Astrocyte of the cerebellum (primary cell): ENCODE measurements at regions not wholly inside any gene's neighbourhood (a gene's known extent, or its start where the extent isn't known, plus 50 kb on each side); places are given as distances from the start of the nearest gene placed in this dataset.

Source experiments
- DNase-seq: peaks from one replicate; pipeline ENCODE4 v3.0.0-alpha.2; 2011; ENCODE audit warnings: low read depth
- H3K4me3 ChIP-seq: 2 replicates; pipeline ENCODE4 v1.5.1; 2011; ENCODE audit warnings: mild to moderate bottlenecking, low read depth, low read length, moderate library complexity
- in situ Hi-C: cut with HindIII; loops from 2 replicates; pipeline ENCODE4 v1.10.0; 2017; ENCODE audit warnings: low sequenced_read_pairs
- TF ChIP-seq, protein P1 (sequence below): IDR thresholded peaks from 2 replicates; pipeline ENCODE4 v1.5.1; 2012; ENCODE audit warnings: low read length, low read depth, moderate library complexity, mild to moderate bottlenecking; ENCODE audit errors: missing control alignments

DNA sequence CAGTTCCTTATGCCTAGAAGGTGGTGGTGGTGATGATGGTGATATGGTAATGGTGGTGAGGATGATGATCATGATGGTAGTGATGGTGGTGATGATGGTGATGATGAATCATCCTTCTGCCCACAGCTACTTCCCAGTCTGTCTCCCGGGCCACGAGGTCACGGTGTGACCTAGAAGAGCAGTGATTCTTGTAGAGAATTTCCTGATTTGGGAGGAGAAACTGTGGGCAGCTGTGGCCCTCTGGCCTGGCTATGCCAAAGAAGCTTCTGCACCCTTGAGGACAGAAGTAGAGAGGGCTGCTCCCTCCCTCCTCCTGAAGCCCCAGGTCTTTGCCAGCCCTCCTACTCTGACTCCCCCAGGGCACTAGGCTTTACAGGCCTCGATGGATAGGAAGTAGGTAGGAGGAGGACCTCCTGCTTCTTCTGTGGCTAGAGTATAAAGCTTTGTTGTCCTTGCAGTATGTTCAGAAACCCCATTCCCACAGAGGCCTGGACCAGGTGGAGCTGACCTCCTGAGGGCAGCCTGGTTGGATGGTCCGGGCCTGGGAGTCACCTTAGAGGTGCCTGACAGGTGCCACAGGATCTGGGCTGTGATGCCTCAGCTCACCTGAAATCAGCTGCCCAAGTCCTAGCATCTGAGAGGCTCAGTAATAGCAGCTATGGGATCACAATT, 57.9 kb upstream of the EPAS1 start:
- TF ChIP-seq, protein P1, sequence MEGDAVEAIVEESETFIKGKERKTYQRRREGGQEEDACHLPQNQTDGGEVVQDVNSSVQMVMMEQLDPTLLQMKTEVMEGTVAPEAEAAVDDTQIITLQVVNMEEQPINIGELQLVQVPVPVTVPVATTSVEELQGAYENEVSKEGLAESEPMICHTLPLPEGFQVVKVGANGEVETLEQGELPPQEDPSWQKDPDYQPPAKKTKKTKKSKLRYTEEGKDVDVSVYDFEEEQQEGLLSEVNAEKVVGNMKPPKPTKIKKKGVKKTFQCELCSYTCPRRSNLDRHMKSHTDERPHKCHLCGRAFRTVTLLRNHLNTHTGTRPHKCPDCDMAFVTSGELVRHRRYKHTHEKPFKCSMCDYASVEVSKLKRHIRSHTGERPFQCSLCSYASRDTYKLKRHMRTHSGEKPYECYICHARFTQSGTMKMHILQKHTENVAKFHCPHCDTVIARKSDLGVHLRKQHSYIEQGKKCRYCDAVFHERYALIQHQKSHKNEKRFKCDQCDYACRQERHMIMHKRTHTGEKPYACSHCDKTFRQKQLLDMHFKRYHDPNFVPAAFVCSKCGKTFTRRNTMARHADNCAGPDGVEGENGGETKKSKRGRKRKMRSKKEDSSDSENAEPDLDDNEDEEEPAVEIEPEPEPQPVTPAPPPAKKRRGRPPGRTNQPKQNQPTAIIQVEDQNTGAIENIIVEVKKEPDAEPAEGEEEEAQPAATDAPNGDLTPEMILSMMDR: no peak
- in situ Hi-C loops: loop anchor here (5.0 kb wide), 2 partner anchors 33 to 88 kb away; no protein-coding TSS in a partner anchor
- no peak overlapping the region for H3K4me3 ChIP-seq
- no peak for DNase-seq

DNA sequence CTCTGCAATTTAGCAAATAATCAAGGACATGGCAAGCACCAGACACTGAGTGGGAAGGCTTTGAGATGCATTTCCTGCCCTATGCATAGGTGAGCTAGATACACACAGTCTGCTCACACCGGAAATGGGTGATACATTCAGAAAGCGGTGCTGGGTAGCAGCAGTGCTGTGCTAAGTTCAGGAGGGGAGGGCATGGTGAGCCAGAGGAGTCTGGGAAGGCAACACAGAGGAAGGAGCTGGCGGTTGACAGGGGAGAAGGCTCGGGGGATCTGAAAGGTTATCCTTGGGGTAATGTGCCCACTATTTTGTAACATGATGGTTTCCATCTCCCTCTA, 57.4 kb upstream of the EPAS1 start:
- TF ChIP-seq, protein P1: no peak
- H3K4me3 ChIP-seq: no peak overlapping the region
- in situ Hi-C loops: loop anchor here (5.0 kb wide), 2 partner anchors 32 to 87 kb away; no protein-coding TSS in a partner anchor
- no peak for DNase-seq

DNA sequence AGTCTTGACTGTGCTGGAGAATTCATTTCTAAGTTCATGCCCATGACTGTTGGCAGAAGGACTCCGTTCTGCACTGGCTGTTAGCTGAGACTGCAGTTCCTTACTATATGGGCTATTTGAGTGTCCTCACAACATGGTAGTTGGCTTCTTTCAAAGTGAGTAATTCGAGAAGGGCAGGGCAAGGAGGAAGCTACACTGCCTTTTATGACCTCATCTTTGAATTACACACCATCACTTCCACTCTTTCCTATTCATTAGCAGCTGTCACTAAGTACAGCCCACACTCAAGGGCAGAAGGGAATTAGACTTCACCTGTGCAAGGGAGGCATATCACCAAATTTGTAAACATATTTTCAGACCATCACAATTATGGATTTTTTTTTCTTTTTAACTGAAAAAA, 55.9 kb upstream of the EPAS1 start:
- in situ Hi-C loops: no loop called here
- H3K4me3 ChIP-seq: no peak overlapping the region
- TF ChIP-seq, protein P1: no peak
- DNase-seq: no peak

DNA sequence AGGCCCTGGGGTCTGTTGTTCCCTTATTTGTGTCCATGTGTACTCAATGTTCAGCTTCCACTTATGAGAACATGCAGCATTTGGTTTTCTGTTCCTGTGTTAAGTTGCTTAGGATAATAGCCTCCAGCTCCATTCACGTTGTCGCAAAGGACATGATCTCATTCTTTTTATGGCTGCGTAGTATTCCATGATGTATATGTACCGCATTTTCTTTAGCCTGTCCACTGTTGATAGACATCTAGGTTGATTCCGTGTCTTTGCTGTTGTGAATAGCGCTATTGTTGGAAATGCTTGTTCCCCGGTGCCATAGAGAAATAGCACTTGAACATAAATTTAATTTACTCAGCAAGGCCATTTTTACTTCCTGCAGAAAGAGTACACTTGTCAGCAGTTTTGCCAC, 51.3 kb upstream of the EPAS1 start:
- no peak overlapping the region for H3K4me3 ChIP-seq
- in situ Hi-C loops: no loop called here
- DNase-seq: no peak
- TF ChIP-seq, protein P1: no peak

DNA sequence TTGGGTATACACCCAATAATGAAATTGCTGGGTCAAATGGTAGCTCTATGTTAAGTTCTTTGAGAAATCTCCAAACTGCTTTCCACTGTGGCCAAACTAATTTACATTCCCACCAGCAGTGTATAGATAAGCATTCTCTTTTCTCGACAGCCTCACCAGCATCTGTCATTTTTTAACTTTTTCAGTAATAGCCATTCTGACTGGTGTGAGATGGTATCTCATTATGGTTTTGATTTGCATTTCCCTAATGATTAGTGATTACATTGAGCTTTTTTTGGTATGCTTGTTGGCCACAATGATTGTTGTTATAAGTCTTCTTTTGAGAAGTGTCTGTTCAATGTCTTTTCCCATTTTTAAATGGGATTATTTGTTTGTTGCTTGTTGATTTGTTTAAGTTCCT, 50.4 kb upstream of the EPAS1 start:
- TF ChIP-seq, protein P1: no peak
- H3K4me3 ChIP-seq: no peak overlapping the region
- DNase-seq: no peak
- in situ Hi-C loops: no loop called here
